H1 (cell line): ENCODE measurements at regions not wholly inside any gene's neighbourhood (a gene's known extent, or its start where the extent isn't known, plus 50 kb on each side); places are given as distances from the start of the nearest gene placed in this dataset.

Source experiments
- CTCF ChIA-PET: fragments of 300-600 bp; sonication (Branson Sonifier 250); formaldehyde crosslinking; loops from one replicate; lab custom pipeline; 2021; ENCODE audit not compliant: partially characterized antibody; lab: Charles Lee
- POLR2A ChIA-PET: fragments of 300-600 bp; sonication (Branson Sonifier 250); formaldehyde crosslinking; loops from one replicate; lab custom pipeline; 2021; ENCODE audit warnings: inconsistent platforms; ENCODE audit not compliant: partially characterized antibody; lab: Charles Lee
- DNase-seq, 2 experiments: peaks; one replicate each; pipeline versions ENCODE4 v3.0.0 to v3.0.0-alpha.2; 2010 to 2022; ENCODE audit warnings: low spot score in 2 of 2, low read depth in 1 of 2, mixed read lengths in 1 of 2
- FAIRE-seq: peaks from 2 replicates; lab custom pipeline; 2011; peaks lifted over from hg19 to GRCh38; lab: Jason Lieb, UNC
- H2AFZ ChIP-seq: 2 replicates; pipeline ENCODE4 v1.8.1; 2012; ENCODE audit warnings: low read length, inconsistent platforms
- H2AK5ac ChIP-seq: 2 replicates; pipeline ENCODE4 v1.6.1; 2013; ENCODE audit warnings: low read depth, low read length
- H2BK120ac ChIP-seq: replicated peaks from 2 replicates; pipeline ENCODE3; 2013; ENCODE audit warnings: low read depth, low read length, inconsistent platforms
- H2BK12ac ChIP-seq: 2 replicates; pipeline ENCODE4 v1.6.1; 2013; ENCODE audit warnings: low read depth, low read length
- H2BK15ac ChIP-seq: 2 replicates; pipeline ENCODE4 v1.6.1; 2013; ENCODE audit warnings: low read length
- H2BK20ac ChIP-seq: 2 replicates; pipeline ENCODE4 v1.6.1; 2013; ENCODE audit warnings: low read length
- H2BK5ac ChIP-seq: 2 replicates; pipeline ENCODE4 v1.6.1; 2013; ENCODE audit warnings: low read depth, low read length
- H3K14ac ChIP-seq: 2 replicates; pipeline ENCODE4 v1.6.1; 2013; ENCODE audit warnings: inconsistent platforms; ENCODE audit not compliant: insufficient read length
- H3K18ac ChIP-seq: 2 replicates; pipeline ENCODE4 v1.6.1; 2013; ENCODE audit warnings: low read length; ENCODE audit errors: extremely low read depth
- H3K23ac ChIP-seq: 2 replicates; pipeline ENCODE4 v1.6.1; 2013; ENCODE audit warnings: inconsistent platforms; ENCODE audit not compliant: insufficient read length
- H3K23me2 ChIP-seq: 2 replicates; pipeline ENCODE4 v1.6.1; 2013; ENCODE audit warnings: low read depth, low read length
- H3K27ac ChIP-seq: 2 replicates; pipeline ENCODE4 v1.6.1; 2011; ENCODE audit warnings: low read depth, low read length, inconsistent platforms
- H3K27me3 ChIP-seq, 4 experiments: replicated peaks in 1 of 4; 1 replicate in 1 of 4; 2 replicates in 3 of 4; pipeline versions ENCODE4 v1.6.1 to v1.8.1; 2011 to 2013; ENCODE audit warnings: low read length in 3 of 4, mild to moderate bottlenecking in 3 of 4, inconsistent platforms in 2 of 4, mixed read lengths in 2 of 4, moderate library complexity in 1 of 4; ENCODE audit not compliant: control insufficient read depth in 3 of 4, insufficient read depth in 3 of 4; ENCODE audit errors: extremely low read depth in 1 of 4
- H3K36me3 ChIP-seq, 4 experiments: 2 replicates each; pipeline versions ENCODE4 v1.6.1 to v1.8.1; 2011 to 2013; ENCODE audit warnings: mild to moderate bottlenecking in 4 of 4, low read length in 3 of 4, moderate library complexity in 2 of 4, control low read depth in 1 of 4, inconsistent platforms in 1 of 4; ENCODE audit not compliant: insufficient read depth in 4 of 4, control insufficient read depth in 2 of 4
- H3K4ac ChIP-seq: replicated peaks from 2 replicates; pipeline ENCODE3; 2013; ENCODE audit warnings: low read length, low read depth, mixed read lengths, inconsistent platforms; ENCODE audit not compliant: insufficient read length
- H3K4me1 ChIP-seq, 4 experiments: replicated peaks in 1 of 4; 1 replicate in 1 of 4; 2 replicates in 3 of 4; pipeline versions ENCODE4 v1.6.1 to v1.8.1; 2011 to 2013; ENCODE audit warnings: low read length in 3 of 4, inconsistent platforms in 2 of 4, mixed read lengths in 1 of 4; ENCODE audit not compliant: insufficient read depth in 4 of 4, control insufficient read depth in 3 of 4
- H3K4me2 ChIP-seq, 2 experiments: 2 replicates each; pipeline versions ENCODE4 v1.6.1 to v1.8.1; 2011 to 2013; ENCODE audit warnings: low read depth in 2 of 2, low read length in 2 of 2, control low read depth in 1 of 2, inconsistent platforms in 1 of 2, mild to moderate bottlenecking in 1 of 2; ENCODE audit not compliant: insufficient read depth in 1 of 2
- H3K4me3 ChIP-seq, 4 experiments: fragments of 200-600, 300-600 bp in 1 of 4; sonication (generic), shearing (Covaris generic), sonication (Bioruptor Twin) in 1 of 4; 2 replicates each; pipeline versions ENCODE4 v1.5.1 to v1.8.1; 2011 to 2016; ENCODE audit warnings: low read length in 4 of 4, low read depth in 3 of 4, control low read depth in 2 of 4, inconsistent platforms in 2 of 4, mild to moderate bottlenecking in 2 of 4, mixed read lengths in 1 of 4, moderate library complexity in 1 of 4; ENCODE audit not compliant: insufficient read depth in 2 of 4; ENCODE audit errors: extremely low read depth in 1 of 4
- H3K56ac ChIP-seq: replicated peaks from 2 replicates; pipeline ENCODE3; 2013; ENCODE audit warnings: low read depth, mild to moderate bottlenecking, mixed read lengths, low read length, inconsistent platforms; ENCODE audit not compliant: insufficient read length
- H3K79me1 ChIP-seq: 2 replicates; pipeline ENCODE4 v1.6.1; 2013; ENCODE audit warnings: low read depth, low read length, control low read depth
- H3K79me2 ChIP-seq, 2 experiments: 2 replicates each; pipeline versions ENCODE4 v1.6.1 to v1.8.1; 2012 to 2013; ENCODE audit warnings: low read length in 2 of 2, mild to moderate bottlenecking in 2 of 2, inconsistent platforms in 1 of 2; ENCODE audit not compliant: insufficient read depth in 2 of 2, control insufficient read depth in 1 of 2
- H3K9ac ChIP-seq, 4 experiments: replicated peaks in 1 of 4; 1 replicate in 1 of 4; 2 replicates in 3 of 4; pipeline versions ENCODE4 v1.6.1 to v1.8.1; 2011 to 2013; ENCODE audit warnings: low read depth in 3 of 4, low read length in 3 of 4, control low read depth in 2 of 4, mild to moderate bottlenecking in 2 of 4, moderate library complexity in 2 of 4, inconsistent platforms in 1 of 4; ENCODE audit errors: extremely low read depth in 1 of 4
- H3K9me3 ChIP-seq, 2 experiments: 2 replicates each; pipeline versions ENCODE4 v1.6.1 to v1.8.1; 2012 to 2013; ENCODE audit warnings: mild to moderate bottlenecking in 2 of 2, moderate library complexity in 2 of 2, control low read depth in 1 of 2, inconsistent platforms in 1 of 2, low read depth in 1 of 2, low read length in 1 of 2, mixed read lengths in 1 of 2; ENCODE audit not compliant: insufficient read depth in 2 of 2
- H4K20me1 ChIP-seq, 2 experiments: replicated peaks in 1 of 2; 2 replicates each; pipeline versions ENCODE3 to v1.8.1; 2011 to 2013; ENCODE audit warnings: inconsistent platforms in 2 of 2, low read length in 2 of 2, mild to moderate bottlenecking in 1 of 2; ENCODE audit not compliant: insufficient read depth in 2 of 2, control insufficient read depth in 1 of 2
- H4K5ac ChIP-seq: 2 replicates; pipeline ENCODE4 v1.6.1; 2013; ENCODE audit warnings: low read length, low read depth, mixed read lengths, inconsistent platforms; ENCODE audit not compliant: insufficient read length
- H4K8ac ChIP-seq: 2 replicates; pipeline ENCODE4 v1.8.0; 2013; ENCODE audit warnings: mild to moderate bottlenecking, moderate library complexity, low read length, inconsistent platforms; ENCODE audit not compliant: insufficient read depth; ENCODE audit errors: extremely low read depth
- H4K91ac ChIP-seq: replicated peaks from 2 replicates; pipeline ENCODE3; 2013; ENCODE audit warnings: low read length, mixed read lengths, inconsistent platforms; ENCODE audit not compliant: insufficient read length
- ASH2L ChIP-seq: fragments of 200-600, 300-600 bp; sonication (generic); IDR thresholded peaks from one replicate; pipeline ENCODE4 v1.7.1; 2017; ENCODE audit warnings: low read length
- BACH1 ChIP-seq: IDR thresholded peaks from 2 replicates; pipeline ENCODE4 v1.6.1; 2012; ENCODE audit warnings: low read length, improper control_type of control experiment
- CHD2 ChIP-seq: IDR thresholded peaks from 2 replicates; pipeline ENCODE4 v1.6.1; 2012; ENCODE audit warnings: low read length, improper control_type of control experiment
- EP300 ChIP-seq, 2 experiments: IDR thresholded peaks; 1 replicate in 1 of 2; 2 replicates in 1 of 2; pipeline ENCODE4 v1.6.1; 2011 to 2012; ENCODE audit warnings: low read depth in 2 of 2, low read length in 2 of 2, mild to moderate bottlenecking in 2 of 2, borderline replicate concordance in 1 of 2, inconsistent platforms in 1 of 2, moderate library complexity in 1 of 2
- HDAC2 ChIP-seq, 2 experiments: fragments of 300-600 bp in 1 of 2; sonication (generic) in 1 of 2; IDR thresholded peaks; 2 replicates each; pipeline ENCODE4 v1.6.1; 2011 to 2012; ENCODE audit warnings: low read depth in 2 of 2, low read length in 2 of 2, mild to moderate bottlenecking in 2 of 2, moderate library complexity in 2 of 2, borderline replicate concordance in 1 of 2, inconsistent platforms in 1 of 2
- HDAC6 ChIP-seq: IDR thresholded peaks from one replicate; pipeline ENCODE4 v1.7.1; 2012; ENCODE audit warnings: low read depth, mild to moderate bottlenecking, inconsistent platforms, low read length, moderate library complexity
- KDM5A ChIP-seq: fragments of 200-600 bp; IDR thresholded peaks from 2 replicates; pipeline ENCODE4 v1.7.1; 2012; ENCODE audit warnings: mild to moderate bottlenecking, low read length, inconsistent platforms, mixed read lengths
- POLR2AphosphoS5 ChIP-seq: IDR thresholded peaks from 2 replicates; pipeline ENCODE4 v1.6.1; 2011; ENCODE audit warnings: low read depth, low read length
- RFX5 ChIP-seq: IDR thresholded peaks from 2 replicates; pipeline ENCODE4 v1.6.1; 2011; ENCODE audit warnings: low read depth, low read length, improper control_type of control experiment, borderline replicate concordance
- SIX5 ChIP-seq: IDR thresholded peaks from 2 replicates; pipeline ENCODE4 v1.6.1; 2011; ENCODE audit warnings: mild to moderate bottlenecking, low read depth, low read length
- TAF7 ChIP-seq: optimal IDR thresholded peaks from 2 replicates; pipeline ENCODE3; 2011; ENCODE audit warnings: low read depth, mild to moderate bottlenecking, inconsistent platforms, low read length, moderate library complexity, borderline replicate concordance
- TBP ChIP-seq: IDR thresholded peaks from 2 replicates; pipeline ENCODE4 v1.6.1; 2011; ENCODE audit warnings: low read depth, low read length, improper control_type of control experiment
- WGBS, 2 experiments: shearing (Covaris generic) in 1 of 2; methylation state at CpG; one replicate each; pipeline versions ENCODE4 v1.1.6 to v1.1.7; 2013 to 2015; ENCODE audit warnings: low lambda C conversion rate in 2 of 2, mixed read lengths in 2 of 2, inconsistent platforms in 1 of 2, low coverage in 1 of 2, missing lambda C conversion rate in 1 of 2; ENCODE audit not compliant: insufficient replicate concordance in 2 of 2, insufficient coverage in 1 of 2, insufficient read length in 1 of 2; ENCODE audit errors: extremely low coverage in 1 of 2, missing lambda C conversion rate in 1 of 2; 5-methylcytosine and 5-hydroxymethylcytosine counted together
- TF ChIP-seq, protein P1 (sequence below), 3 experiments: IDR thresholded peaks; 1 replicate in 2 of 3; 2 replicates in 1 of 3; pipeline versions ENCODE4 v1.5.1 to v1.6.1; 2011; ENCODE audit warnings: low read length in 3 of 3, mild to moderate bottlenecking in 3 of 3, inconsistent platforms in 2 of 3, low read depth in 1 of 3, moderate library complexity in 1 of 3; ENCODE audit not compliant: insufficient read depth in 1 of 3; ENCODE audit errors: control extremely low read depth in 1 of 3

DNA sequence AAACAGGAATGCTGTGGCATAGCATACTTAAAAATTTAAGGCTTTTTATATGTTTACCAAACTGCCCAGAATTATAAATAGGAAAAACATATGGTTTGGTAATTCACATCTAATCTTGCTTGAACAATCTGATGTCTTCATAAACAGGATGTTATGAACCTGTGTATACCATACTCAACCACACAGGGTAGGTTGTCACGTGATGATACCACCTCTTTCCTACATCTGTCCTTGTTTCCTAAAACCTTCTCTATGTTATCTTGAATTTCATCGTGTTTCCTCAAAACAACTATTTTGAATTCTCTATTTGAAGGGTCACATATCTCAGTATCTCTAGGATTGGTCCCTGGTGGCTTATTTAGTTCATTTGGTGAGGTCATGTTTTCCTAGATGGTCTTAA is 631.0 kb upstream of the PKN2 start:
- H4K91ac ChIP-seq, result no peak overlapping the region
- no peak overlapping the region for H3K14ac ChIP-seq
- H4K5ac ChIP-seq, result no peak overlapping the region
- no peaks in the 10 kb centered on the region for H3K36me3 ChIP-seq
- H3K4me2 ChIP-seq, result no peak overlapping the region
- no peaks in the 10 kb centered on the region for H3K23me2 ChIP-seq
- H3K56ac ChIP-seq, result no peak overlapping the region
- no peaks in the 10 kb centered on the region for H3K79me2 ChIP-seq
- no peak overlapping the region for H3K9ac ChIP-seq
- H3K4me1 ChIP-seq, result no peaks in the 10 kb centered on the region
- H3K27me3 ChIP-seq, result no peaks in the 10 kb centered on the region
- H3K9me3 ChIP-seq, result no peaks in the 10 kb centered on the region
- H4K20me1 ChIP-seq, result no peaks in the 10 kb centered on the region
- no peak overlapping the region for H4K8ac ChIP-seq
- no peak overlapping the region for H3K4me3 ChIP-seq
- H3K27ac ChIP-seq, result no peak overlapping the region
- H2AFZ ChIP-seq, result no peak overlapping the region
- H2BK5ac ChIP-seq, result no peak overlapping the region
- ChIA-PET POLR2A (no interaction called here), CTCF (interaction anchor here (0.8 kb wide), 1 partner anchor 9 kb away, joined by 3 read pairs; no protein-coding TSS in a partner anchor)
- H2AK5ac ChIP-seq, result no peak overlapping the region
- DNase-seq (no peak), FAIRE-seq (no peak)
- H3K4ac ChIP-seq, result no peak overlapping the region
- 91% methylated on average over 2 of the region's 2 CpGs; no CpG with 5 or more reads in 1 of the 2 experiments for WGBS, 2 experiments
- no peak overlapping the region for H3K23ac ChIP-seq
- H2BK120ac ChIP-seq, result no peak overlapping the region
- H2BK12ac ChIP-seq, result no peak overlapping the region
- H2BK20ac ChIP-seq, result no peak overlapping the region
- no peaks in the 10 kb centered on the region for H3K79me1 ChIP-seq
- H2BK15ac ChIP-seq, result no peak overlapping the region
- H3K18ac ChIP-seq, result no peak overlapping the region
- TF ChIP-seq TAF7 (no peak), BACH1 (no peak), ASH2L (no peak), SIX5 (no peak), KDM5A (no peak), POLR2AphosphoS5 (no peak), CHD2 (no peak), HDAC2 (IDR thresholded peaks at IDR 0.05; ENCODE audit: borderline replicate concordance in 1 of 2, low read depth in 2 of 2, low read length in 2 of 2) (no peak), TBP (no peak), HDAC6 (no peak), RFX5 (no peak), EP300 (IDR thresholded peaks at IDR 0.05; ENCODE audit: borderline replicate concordance in 1 of 2, low read depth in 2 of 2, low read length in 2 of 2) (no peak)
- TF ChIP-seq, protein P1, sequence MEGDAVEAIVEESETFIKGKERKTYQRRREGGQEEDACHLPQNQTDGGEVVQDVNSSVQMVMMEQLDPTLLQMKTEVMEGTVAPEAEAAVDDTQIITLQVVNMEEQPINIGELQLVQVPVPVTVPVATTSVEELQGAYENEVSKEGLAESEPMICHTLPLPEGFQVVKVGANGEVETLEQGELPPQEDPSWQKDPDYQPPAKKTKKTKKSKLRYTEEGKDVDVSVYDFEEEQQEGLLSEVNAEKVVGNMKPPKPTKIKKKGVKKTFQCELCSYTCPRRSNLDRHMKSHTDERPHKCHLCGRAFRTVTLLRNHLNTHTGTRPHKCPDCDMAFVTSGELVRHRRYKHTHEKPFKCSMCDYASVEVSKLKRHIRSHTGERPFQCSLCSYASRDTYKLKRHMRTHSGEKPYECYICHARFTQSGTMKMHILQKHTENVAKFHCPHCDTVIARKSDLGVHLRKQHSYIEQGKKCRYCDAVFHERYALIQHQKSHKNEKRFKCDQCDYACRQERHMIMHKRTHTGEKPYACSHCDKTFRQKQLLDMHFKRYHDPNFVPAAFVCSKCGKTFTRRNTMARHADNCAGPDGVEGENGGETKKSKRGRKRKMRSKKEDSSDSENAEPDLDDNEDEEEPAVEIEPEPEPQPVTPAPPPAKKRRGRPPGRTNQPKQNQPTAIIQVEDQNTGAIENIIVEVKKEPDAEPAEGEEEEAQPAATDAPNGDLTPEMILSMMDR (IDR thresholded peaks at IDR 0.05; ENCODE audit: control extremely low read depth in 1 of 3, insufficient read depth in 1 of 3, low read depth in 1 of 3, low read length in 3 of 3), result no peak
